B cell (primary cell): ENCODE measurements at regions not wholly inside any gene's neighbourhood (a gene's known extent, or its start where the extent isn't known, plus 50 kb on each side); places are given as distances from the start of the nearest gene placed in this dataset.

Source experiments
- ATAC-seq: fragments of 200-7000 bp; cut with Tn5 transposase; one replicate; pipeline ENCODE4 v1.10.0; 2021; ENCODE audit warnings: low read depth, mild to moderate bottlenecking, moderate number of reproducible peaks, moderate library complexity
- CTCF ChIA-PET: fragments of 350-600 bp; sonication (Branson Sonifier 250); formaldehyde crosslinking; loops from one replicate; lab custom pipeline; 2021; ENCODE audit warnings: antibody characterized with exemption, inconsistent platforms; lab: Charles Lee
- POLR2A ChIA-PET: fragments of 350-600 bp; sonication (Branson Sonifier 250); formaldehyde crosslinking; loops from one replicate; lab custom pipeline; 2021; ENCODE audit warnings: antibody characterized with exemption; lab: Charles Lee
- DNase-seq: peaks from one replicate; pipeline ENCODE4 v3.0.0; 2013
- H2AFZ ChIP-seq: 2 replicates; pipeline ENCODE4 v1.6.1; 2012; ENCODE audit warnings: mild to moderate bottlenecking, low read depth, low read length; ENCODE audit not compliant: insufficient read depth, poor library complexity, severe bottlenecking
- H3K27ac ChIP-seq, 2 donors: 1 replicate in 1 of 2; 2 replicates in 1 of 2; pipeline ENCODE4 v1.5.1; 2012 to 2013; ENCODE audit warnings: low read length in 2 of 2, mild to moderate bottlenecking in 2 of 2, moderate library complexity in 1 of 2
- H3K27me3 ChIP-seq, 4 experiments: fragments of 200-600 bp in 1 of 4; sonication (generic) in 1 of 4; replicated peaks in 1 of 4; 1 replicate in 2 of 4; 2 replicates in 2 of 4; pipeline versions ENCODE4 v1.6.1 to v1.7.0; 2013 to 2016; ENCODE audit warnings: low read length in 3 of 4, mild to moderate bottlenecking in 2 of 4, mixed read lengths in 1 of 4, moderate library complexity in 1 of 4; ENCODE audit not compliant: insufficient read depth in 4 of 4, control insufficient read depth in 3 of 4; ENCODE audit errors: control extremely low read depth in 1 of 4
- H3K36me3 ChIP-seq, 2 experiments: replicated peaks in 1 of 2; 1 replicate in 1 of 2; 2 replicates in 1 of 2; pipeline versions ENCODE4 v1.6.1 to v1.7.1; 2013; ENCODE audit warnings: low read length in 1 of 2; ENCODE audit not compliant: insufficient read depth in 2 of 2, control insufficient read depth in 1 of 2; ENCODE audit errors: control extremely low read depth in 1 of 2, extremely low read depth in 1 of 2
- H3K4me1 ChIP-seq, 2 donors: fragments of 200-600 bp in 1 of 2; sonication (generic) in 1 of 2; 1 replicate in 1 of 2; 2 replicates in 1 of 2; pipeline versions ENCODE4 v1.5.1 to v1.6.1; 2013 to 2017; ENCODE audit warnings: low read length in 2 of 2; ENCODE audit not compliant: control insufficient read depth in 2 of 2, insufficient read depth in 2 of 2
- H3K4me2 ChIP-seq: replicated peaks from 2 replicates; pipeline ENCODE3; 2012; ENCODE audit warnings: mild to moderate bottlenecking, low read depth, low read length; ENCODE audit not compliant: poor library complexity, severe bottlenecking
- H3K4me3 ChIP-seq, 5 experiments: fragments of 200-600 bp in 1 of 5; sonication (generic) in 1 of 5; 1 replicate in 3 of 5; 2 replicates in 2 of 5; pipeline versions ENCODE4 v1.5.1 to v1.7.0; 2011 to 2016; ENCODE audit warnings: low read length in 4 of 5, mild to moderate bottlenecking in 4 of 5, low read depth in 2 of 5, control low read depth in 1 of 5, moderate library complexity in 1 of 5; ENCODE audit not compliant: insufficient read depth in 1 of 5; ENCODE audit errors: control extremely low read depth in 1 of 5, extremely low read depth in 1 of 5
- H3K79me2 ChIP-seq: fragments of 200-600 bp; sonication (generic); one replicate; pipeline ENCODE4 v1.6.0; 2016; ENCODE audit warnings: low read length; ENCODE audit not compliant: control insufficient read depth, insufficient read depth
- H3K9ac ChIP-seq: fragments of 200-600 bp; sonication (generic); 2 replicates; pipeline ENCODE4 v1.6.1; 2017; ENCODE audit warnings: mild to moderate bottlenecking, low read length, moderate library complexity
- H3K9me3 ChIP-seq, 3 donors: one replicate each; pipeline versions ENCODE4 v1.6.1 to v1.7.1; 2013; ENCODE audit warnings: low read length in 2 of 3; ENCODE audit not compliant: control insufficient read depth in 2 of 3, insufficient read depth in 1 of 3; ENCODE audit errors: control extremely low read depth in 1 of 3
- H4K20me1 ChIP-seq: 2 replicates; pipeline ENCODE4 v1.6.0; 2012; ENCODE audit warnings: mild to moderate bottlenecking, low read length; ENCODE audit not compliant: insufficient read depth, control insufficient read depth, poor library complexity, severe bottlenecking
- H3K27ac Mint-ChIP-seq: one replicate; pipeline ENCODE4 v1.8.0; 2021; ENCODE audit warnings: mixed read lengths
- H3K27me3 Mint-ChIP-seq: one replicate; pipeline ENCODE4 v1.8.0; 2021; ENCODE audit warnings: mixed read lengths
- H3K4me1 Mint-ChIP-seq: one replicate; pipeline ENCODE4 v1.8.0; 2021; ENCODE audit warnings: mixed read lengths
- H3K4me3 Mint-ChIP-seq: one replicate; pipeline ENCODE4 v1.8.0; 2021; ENCODE audit warnings: mixed read lengths
- H3K9me3 Mint-ChIP-seq: one replicate; pipeline ENCODE4 v1.8.0; 2022; ENCODE audit warnings: mixed read lengths; ENCODE audit not compliant: insufficient read depth
- EZH2 ChIP-seq: IDR thresholded peaks from 2 replicates; pipeline ENCODE4 v1.6.1; 2012; ENCODE audit warnings: borderline replicate concordance, low read depth, mild to moderate bottlenecking, moderate library complexity, low read length; ENCODE audit not compliant: insufficient read depth, poor library complexity, severe bottlenecking
- whole genome bisulfite sequencing: methylation state at CpG from one replicate; pipeline ENCODE4 v1.1.5; 2013; ENCODE audit warnings: missing lambda C conversion rate; ENCODE audit not compliant: insufficient coverage; 5-methylcytosine and 5-hydroxymethylcytosine counted together
- intact Hi-C: fragments of 100-400 bp; cut with micrococcal nuclease; formaldehyde crosslinking; loops from one replicate; pipeline ENCODE4 v1.10.0; 2022
- TF ChIP-seq, protein P1 (sequence below): fragments of 200-600 bp; IDR thresholded peaks from one replicate; pipeline ENCODE4 v1.8.0; 2022; ENCODE audit warnings: antibody characterized with exemption, mild to moderate bottlenecking

DNA sequence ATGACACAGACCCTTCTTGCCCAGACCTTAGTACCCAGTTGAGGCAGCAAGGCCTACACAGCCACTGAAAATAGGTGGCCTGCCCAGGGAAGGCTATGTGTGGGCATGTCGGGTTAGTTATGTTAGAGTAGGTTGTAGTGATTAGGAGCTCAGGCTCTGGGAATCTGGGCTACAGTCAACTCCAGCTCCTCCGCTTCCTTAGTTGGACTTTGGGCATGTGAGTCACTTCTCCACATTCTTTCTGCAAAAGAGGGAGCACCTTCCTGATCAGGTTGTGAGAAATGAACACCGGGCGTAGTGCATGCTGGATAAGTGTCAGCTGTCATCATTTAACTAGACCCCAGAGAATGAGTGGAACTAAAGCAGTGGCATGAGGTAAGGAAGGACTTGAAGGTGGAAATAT is 64.8 kb downstream of the ARHGAP35 start:
- Mint-ChIP-seq H3K27ac (no peak overlapping the region), H3K4me3 (no peak overlapping the region), H3K4me1 (peaks cover 41% of the 10 kb centered on the region), H3K9me3 (no peaks in the 10 kb centered on the region), H3K27me3 (no peaks in the 10 kb centered on the region)
- DNase-seq = no peak
- H3K4me3 ChIP-seq = no peak overlapping the region
- H3K9me3 ChIP-seq = no peaks in the 10 kb centered on the region
- 98% methylated on average over 4 of the region's 4 CpGs for WGBS
- intact Hi-C loops = no loop called here
- no peak overlapping the region for H3K9ac ChIP-seq
- no peak overlapping the region for H2AFZ ChIP-seq
- H3K79me2 ChIP-seq = peaks cover 91% of the 10 kb centered on the region
- H3K36me3 ChIP-seq = peaks cover 0 to 25% of the 10 kb centered on the region in 2 experiments
- CTCF ChIA-PET = no interaction called here
- ATAC-seq = no peak
- peaks cover 50% of the 10 kb centered on the region for H4K20me1 ChIP-seq
- POLR2A ChIA-PET = no interaction called here
- H3K4me1 ChIP-seq = peaks cover 20 to 22% of the 10 kb centered on the region in 2 donors
- H3K4me2 ChIP-seq = peak overlapping the region; percentile 62
- TF ChIP-seq, protein P1, sequence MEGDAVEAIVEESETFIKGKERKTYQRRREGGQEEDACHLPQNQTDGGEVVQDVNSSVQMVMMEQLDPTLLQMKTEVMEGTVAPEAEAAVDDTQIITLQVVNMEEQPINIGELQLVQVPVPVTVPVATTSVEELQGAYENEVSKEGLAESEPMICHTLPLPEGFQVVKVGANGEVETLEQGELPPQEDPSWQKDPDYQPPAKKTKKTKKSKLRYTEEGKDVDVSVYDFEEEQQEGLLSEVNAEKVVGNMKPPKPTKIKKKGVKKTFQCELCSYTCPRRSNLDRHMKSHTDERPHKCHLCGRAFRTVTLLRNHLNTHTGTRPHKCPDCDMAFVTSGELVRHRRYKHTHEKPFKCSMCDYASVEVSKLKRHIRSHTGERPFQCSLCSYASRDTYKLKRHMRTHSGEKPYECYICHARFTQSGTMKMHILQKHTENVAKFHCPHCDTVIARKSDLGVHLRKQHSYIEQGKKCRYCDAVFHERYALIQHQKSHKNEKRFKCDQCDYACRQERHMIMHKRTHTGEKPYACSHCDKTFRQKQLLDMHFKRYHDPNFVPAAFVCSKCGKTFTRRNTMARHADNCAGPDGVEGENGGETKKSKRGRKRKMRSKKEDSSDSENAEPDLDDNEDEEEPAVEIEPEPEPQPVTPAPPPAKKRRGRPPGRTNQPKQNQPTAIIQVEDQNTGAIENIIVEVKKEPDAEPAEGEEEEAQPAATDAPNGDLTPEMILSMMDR = no peak
- no peak for TF ChIP-seq EZH2
- no peaks in the 10 kb centered on the region for H3K27me3 ChIP-seq
- H3K27ac ChIP-seq = no peak overlapping the region

DNA sequence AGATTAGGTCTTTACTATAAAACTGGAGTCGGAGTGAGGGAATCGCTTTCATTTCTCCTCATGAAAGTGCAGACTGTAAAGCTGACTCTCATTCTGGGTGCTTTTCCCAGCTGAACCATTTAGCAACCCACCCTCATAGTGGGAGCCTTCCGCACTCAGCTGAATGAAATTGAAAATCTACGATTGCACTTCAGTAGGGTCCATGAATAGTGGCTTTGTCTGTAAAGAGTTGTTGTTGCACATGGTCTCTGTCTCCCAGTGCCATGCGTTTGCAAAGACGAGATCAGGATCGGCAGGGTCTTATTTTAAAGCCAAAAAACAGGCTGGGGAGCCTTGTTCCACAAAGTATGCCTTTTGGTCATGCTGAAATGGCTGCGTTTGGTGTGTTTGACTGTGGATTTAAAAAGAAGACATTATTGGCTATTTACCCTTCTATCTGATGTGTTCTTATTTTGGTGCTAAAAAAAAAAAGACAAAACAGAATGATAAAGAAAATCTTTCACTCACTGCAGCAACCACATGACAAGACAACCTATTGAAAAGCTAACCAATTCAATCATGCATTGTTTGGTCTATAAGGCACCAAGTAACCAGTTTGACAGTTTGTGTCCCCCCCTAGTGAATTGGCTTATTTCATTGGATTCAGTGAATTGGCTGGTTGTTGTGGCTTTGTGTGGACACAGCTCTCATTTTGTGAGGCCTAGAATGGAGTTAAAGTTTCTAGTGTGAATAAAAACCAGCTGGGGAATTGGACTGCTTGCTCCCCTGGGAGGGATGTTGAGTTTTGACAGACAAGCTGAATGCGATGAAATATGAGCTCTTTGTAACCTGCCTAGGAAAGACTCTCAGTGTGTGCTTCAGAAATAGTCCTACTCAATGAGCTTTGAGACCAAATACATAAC is 65.6 kb downstream of the ARHGAP35 start:
- 98% methylated on average over 7 of the region's 9 CpGs for WGBS
- CTCF ChIA-PET = interaction anchor here (1.0 kb wide), 1 partner anchor 30 kb away, joined by 3 read pairs; no protein-coding TSS in a partner anchor
- peaks cover 0 to 17% of the 10 kb centered on the region in 2 experiments for H3K36me3 ChIP-seq
- TF ChIP-seq, protein P1 = no peak
- TF ChIP-seq EZH2 = no peak
- POLR2A ChIA-PET = no interaction called here
- no peak overlapping the region for H3K4me2 ChIP-seq
- H3K4me1 ChIP-seq = peaks cover 22 to 24% of the 10 kb centered on the region in 2 donors
- Mint-ChIP-seq H3K9me3 (no peaks in the 10 kb centered on the region), H3K4me1 (peaks cover 49% of the 10 kb centered on the region), H3K27ac (no peak overlapping the region), H3K4me3 (no peak overlapping the region), H3K27me3 (no peaks in the 10 kb centered on the region)
- peaks cover 89% of the 10 kb centered on the region for H3K79me2 ChIP-seq
- H4K20me1 ChIP-seq = peaks cover 50% of the 10 kb centered on the region
- no peak overlapping the region for H2AFZ ChIP-seq
- no peak overlapping the region for H3K4me3 ChIP-seq
- intact Hi-C loops = no loop called here
- H3K9me3 ChIP-seq = no peaks in the 10 kb centered on the region
- ATAC-seq (no peak), DNase-seq (no peak)
- no peak overlapping the region for H3K9ac ChIP-seq
- H3K27ac ChIP-seq = no peak overlapping the region
- H3K27me3 ChIP-seq = no peaks in the 10 kb centered on the region
